OCI-LY3 (cell line): ENCODE measurements at regions not wholly inside any gene's neighbourhood (a gene's known extent, or its start where the extent isn't known, plus 50 kb on each side); places are given as distances from the start of the nearest gene placed in this dataset.

Source experiments
- H2AFZ ChIP-seq: fragments of 200-600, 300-600 bp; shearing (Covaris generic); 2 replicates; pipeline ENCODE4 v1.6.0; 2014; ENCODE audit warnings: antibody characterized with exemption, low read depth, low read length
- H3K27ac ChIP-seq: fragments of 200-600, 300-600 bp; sonication (generic); 2 replicates; pipeline ENCODE4 v1.5.1; 2014; ENCODE audit warnings: mild to moderate bottlenecking, low read length, moderate library complexity, mixed read lengths
- H3K27me3 ChIP-seq: fragments of 200-600, 300-600 bp; sonication (generic); 2 replicates; pipeline ENCODE4 v1.6.1; 2014; ENCODE audit warnings: low read depth, low read length, mixed read lengths
- H3K36me3 ChIP-seq: fragments of 200-600, 300-600 bp; sonication (generic); replicated peaks from 2 replicates; pipeline ENCODE3; 2014; ENCODE audit warnings: low read depth, low read length, mixed read lengths
- H3K4me1 ChIP-seq: fragments of 300-600, 200-600 bp; sonication (generic); 2 replicates; pipeline ENCODE4 v1.6.1; 2014; ENCODE audit warnings: low read length, mixed read lengths
- H3K4me2 ChIP-seq: fragments of 200-600, 300-600 bp; sonication (generic); 2 replicates; pipeline ENCODE4 v1.6.1; 2014; ENCODE audit warnings: low read length, mixed read lengths
- H3K4me3 ChIP-seq: fragments of 300-600, 200-600 bp; sonication (generic); 2 replicates; pipeline ENCODE4 v1.5.1; 2014; ENCODE audit warnings: antibody characterized with exemption, mild to moderate bottlenecking, low read length, moderate library complexity
- H3K79me2 ChIP-seq: fragments of 300-600, 200-600 bp; shearing (Covaris generic); 2 replicates; pipeline ENCODE4 v1.6.1; 2014; ENCODE audit warnings: mild to moderate bottlenecking, low read length, mixed read lengths
- H3K9ac ChIP-seq: fragments of 300-600, 200-600 bp; shearing (Covaris generic); 2 replicates; pipeline ENCODE4 v1.6.0; 2014; ENCODE audit warnings: mild to moderate bottlenecking, low read length, moderate library complexity
- H3K9me3 ChIP-seq: fragments of 200-600, 300-600 bp; shearing (Covaris generic); 2 replicates; pipeline ENCODE4 v1.6.1; 2014; ENCODE audit warnings: low read length, mixed read lengths; ENCODE audit not compliant: insufficient read depth
- H4K20me1 ChIP-seq: fragments of 200-600, 300-600 bp; sonication (generic); 2 replicates; pipeline ENCODE4 v1.6.1; 2016; ENCODE audit warnings: low read length, mixed read lengths; ENCODE audit not compliant: insufficient read depth
- CTCF ChIP-seq: fragments of 200-600, 300-600 bp; sonication (generic); IDR thresholded peaks from 2 replicates; pipeline ENCODE4 v1.5.1; 2014; ENCODE audit warnings: antibody characterized with exemption, low read length, low read depth
- EZH2phosphoT487 ChIP-seq: fragments of 200-600 bp; shearing (Covaris generic); IDR thresholded peaks from 2 replicates; pipeline ENCODE4 v1.6.1; 2018; ENCODE audit warnings: antibody characterized with exemption, mixed run types, low read depth

DNA sequence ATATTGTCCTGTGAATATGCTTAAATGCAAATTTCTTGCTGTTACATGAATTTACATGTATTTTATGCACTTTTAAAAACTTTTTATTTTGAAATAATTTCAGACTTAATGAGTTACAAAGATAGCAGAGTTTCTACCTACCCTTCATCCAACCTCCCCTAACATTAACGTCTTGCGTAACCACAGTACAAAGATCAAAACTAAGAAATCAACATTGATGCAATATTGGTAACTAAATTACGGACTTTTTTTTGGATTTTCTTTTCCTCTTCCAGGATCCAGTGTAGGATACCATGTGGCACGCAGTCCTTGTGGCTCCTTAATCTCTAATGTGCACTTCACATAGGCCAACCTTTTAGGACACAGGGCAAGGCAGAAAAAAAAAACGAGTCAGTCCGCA is 124.9 kb downstream of the ABCC12 start:
- peaks cover 36% of the 10 kb centered on the region for H3K27me3 ChIP-seq
- no peaks in the 10 kb centered on the region for H3K9me3 ChIP-seq
- H3K36me3 ChIP-seq, result no peaks in the 10 kb centered on the region
- no peak overlapping the region for H3K27ac ChIP-seq
- H3K4me3 ChIP-seq, result no peak overlapping the region
- TF ChIP-seq EZH2phosphoT487 (no peak), CTCF (no peak)
- H3K4me1 ChIP-seq, result no peaks in the 10 kb centered on the region
- H2AFZ ChIP-seq, result no peak overlapping the region
- no peaks in the 10 kb centered on the region for H4K20me1 ChIP-seq
- H3K79me2 ChIP-seq, result no peaks in the 10 kb centered on the region
- H3K4me2 ChIP-seq, result no peak overlapping the region
- no peak overlapping the region for H3K9ac ChIP-seq

DNA sequence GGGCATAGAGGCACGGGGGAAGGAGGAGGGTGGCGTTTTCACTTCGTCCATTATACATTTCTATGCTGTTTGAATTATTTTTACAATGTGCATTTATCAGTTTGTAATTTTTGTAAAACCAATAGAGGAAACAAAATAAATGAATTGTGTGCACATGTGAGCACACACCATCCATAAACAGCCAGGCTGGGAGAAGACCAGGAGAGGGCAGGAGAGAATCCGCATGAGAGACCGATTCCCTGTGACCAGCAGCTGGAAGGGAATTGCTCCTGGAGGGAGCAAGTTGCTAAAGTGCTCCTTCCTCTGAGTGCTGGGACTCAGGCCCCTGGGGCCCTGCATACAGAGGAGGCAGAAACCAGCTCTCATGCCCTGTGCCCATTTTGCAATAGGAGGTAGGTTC is 126.0 kb downstream of the ABCC12 start:
- peaks cover 38% of the 10 kb centered on the region for H3K27me3 ChIP-seq
- H3K4me1 ChIP-seq, result no peaks in the 10 kb centered on the region
- H3K27ac ChIP-seq, result no peak overlapping the region
- no peaks in the 10 kb centered on the region for H4K20me1 ChIP-seq
- no peak overlapping the region for H2AFZ ChIP-seq
- no peak overlapping the region for H3K4me2 ChIP-seq
- no peak for TF ChIP-seq EZH2phosphoT487
- TF ChIP-seq CTCF, result no peak
- no peaks in the 10 kb centered on the region for H3K79me2 ChIP-seq
- no peak overlapping the region for H3K4me3 ChIP-seq
- H3K9me3 ChIP-seq, result no peaks in the 10 kb centered on the region
- no peaks in the 10 kb centered on the region for H3K36me3 ChIP-seq
- no peak overlapping the region for H3K9ac ChIP-seq

DNA sequence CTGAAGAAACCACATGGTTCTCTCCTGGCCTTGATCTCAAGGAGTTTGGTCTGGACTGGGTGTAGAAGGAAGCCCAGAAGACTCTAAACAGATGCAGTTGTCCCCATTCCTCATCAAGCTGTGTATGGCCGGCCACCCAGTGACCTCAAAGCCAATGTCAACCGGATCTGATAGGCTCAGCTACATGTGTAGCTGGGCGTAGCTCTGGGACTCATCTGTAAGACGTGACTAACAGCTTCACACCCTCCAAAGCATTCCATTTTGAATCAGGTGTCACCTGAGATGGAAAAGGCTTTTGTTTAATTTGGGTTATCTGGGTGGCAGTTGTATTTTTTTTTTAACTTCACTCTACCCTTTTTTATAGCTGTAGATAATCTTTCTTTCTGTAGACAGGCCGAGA is 130.4 kb downstream of the ABCC12 start:
- H3K4me2 ChIP-seq, result no peak overlapping the region
- H3K4me1 ChIP-seq, result peaks cover 10% of the 10 kb centered on the region
- H3K36me3 ChIP-seq, result no peaks in the 10 kb centered on the region
- H3K9ac ChIP-seq, result no peak overlapping the region
- H4K20me1 ChIP-seq, result no peaks in the 10 kb centered on the region
- H2AFZ ChIP-seq, result no peak overlapping the region
- TF ChIP-seq EZH2phosphoT487, result no peak
- TF ChIP-seq CTCF, result no peak
- H3K4me3 ChIP-seq, result no peak overlapping the region
- H3K9me3 ChIP-seq, result no peaks in the 10 kb centered on the region
- no peaks in the 10 kb centered on the region for H3K79me2 ChIP-seq
- peaks cover 40% of the 10 kb centered on the region for H3K27me3 ChIP-seq
- H3K27ac ChIP-seq, result no peak overlapping the region

DNA sequence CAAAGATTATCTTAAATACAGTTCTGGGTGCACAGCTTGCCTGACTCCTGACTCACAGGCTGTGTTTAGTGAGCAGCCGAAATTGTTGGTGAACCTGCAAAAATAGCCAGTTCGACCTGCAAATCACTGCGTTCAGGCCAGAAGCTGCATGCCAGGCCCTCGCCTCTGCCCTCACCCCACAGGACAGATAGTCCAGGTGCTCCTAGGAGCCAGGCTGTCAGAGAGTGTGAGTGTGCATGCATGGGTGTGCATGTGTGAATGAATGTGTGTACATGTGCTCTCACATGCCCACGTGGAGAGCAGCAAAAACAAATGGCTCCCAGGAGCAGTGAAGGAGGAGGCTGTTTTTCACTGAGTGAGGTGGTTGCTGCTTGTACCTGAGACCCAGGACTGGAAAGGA is 131.8 kb downstream of the ABCC12 start:
- Histone ChIP-seq H4K20me1 (no peaks in the 10 kb centered on the region), H3K9me3 (no peaks in the 10 kb centered on the region), H3K36me3 (no peaks in the 10 kb centered on the region), H3K4me3 (no peak overlapping the region), H3K9ac (no peak overlapping the region), H3K4me1 (peaks cover 10% of the 10 kb centered on the region), H3K27ac (no peak overlapping the region), H3K4me2 (no peak overlapping the region), H2AFZ (no peak overlapping the region), H3K79me2 (no peaks in the 10 kb centered on the region), H3K27me3 (peaks cover 40% of the 10 kb centered on the region)
- TF ChIP-seq CTCF, result no peak
- no peak for TF ChIP-seq EZH2phosphoT487
